DMS53 (cell line): ENCODE measurements at regions not wholly inside any gene's neighbourhood (a gene's known extent, or its start where the extent isn't known, plus 50 kb on each side); places are given as distances from the start of the nearest gene placed in this dataset.

Source experiments
- DNase-seq: peaks from one replicate; lab custom pipeline; 2025; lab: John Stamatoyannopoulos, UW

GRCh38 chr15:27619204-27619603, 479.9 kb downstream of the OCA2 start:
- no peak for DNase-seq

GRCh38 chr15:27617013-27617412, 482.1 kb downstream of the OCA2 start:
- no peak for DNase-seq

DNA sequence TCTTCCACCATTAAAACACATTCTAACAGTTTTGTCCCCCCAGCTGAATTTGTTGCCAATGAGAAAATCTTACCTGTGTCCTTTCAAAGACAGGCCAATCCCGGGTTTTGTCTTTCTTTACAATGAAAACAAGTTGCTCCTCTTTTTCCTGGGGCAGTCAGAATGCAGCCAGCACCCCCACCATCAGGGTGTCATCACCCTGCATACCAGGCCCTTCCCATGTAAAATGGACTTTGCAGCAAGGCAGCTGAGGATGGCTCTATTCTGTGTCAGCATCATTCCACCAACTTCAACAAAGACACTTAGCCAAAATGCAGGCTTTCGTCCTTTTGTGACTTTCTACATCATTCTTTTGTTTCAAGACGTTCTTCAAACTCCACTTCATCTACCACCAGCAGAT, 490.9 kb downstream of the OCA2 start:
- no peak for DNase-seq

GRCh38 chr15:27601239-27601960, 497.7 kb downstream of the OCA2 start:
- DNase-seq, result peak; percentile 81

GRCh38 chr15:27599034-27599433, 500.1 kb downstream of the OCA2 start:
- DNase-seq, result peak; percentile 11

- peak; percentile 44 for DNase-seq
Measured at GRCh38 chr15:27598251-27599009, 500.7 kb downstream of the OCA2 start.

- DNase-seq, result no peak
Measured at GRCh38 chr15:27595211-27595610, 503.9 kb downstream of the OCA2 start.

DNA sequence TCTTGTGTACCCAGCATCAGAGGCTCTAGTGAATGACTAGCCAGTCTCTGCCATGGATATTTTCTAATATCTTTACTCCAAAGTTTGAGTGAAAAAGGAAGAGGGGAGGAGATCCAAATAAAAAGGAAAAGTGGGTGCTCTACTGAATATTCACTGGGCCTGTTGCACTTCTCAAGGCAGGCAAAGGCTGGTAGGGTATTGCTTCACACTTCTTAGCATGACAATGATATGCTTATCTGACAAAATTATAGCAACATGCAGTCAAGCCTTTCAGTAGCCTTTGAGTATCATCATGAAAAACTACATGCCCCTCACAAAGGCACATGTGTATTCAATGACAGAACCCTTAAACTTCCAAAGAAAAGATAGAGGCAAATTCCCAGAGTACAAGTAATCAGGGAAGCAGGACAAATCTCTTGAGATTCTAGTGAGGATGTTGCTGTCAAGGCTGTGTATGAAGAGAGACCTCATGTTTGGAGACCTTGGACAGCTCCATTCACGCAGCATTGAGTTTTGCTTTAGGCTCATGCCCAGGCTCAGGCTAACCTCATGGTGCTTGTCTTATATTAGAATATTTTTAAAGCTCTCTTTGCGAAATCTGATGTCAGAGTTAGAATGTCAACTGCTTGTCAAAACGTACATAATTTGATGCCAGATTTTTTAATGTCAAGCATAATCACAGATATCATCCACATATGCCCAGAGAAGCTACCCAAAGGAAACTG, 506.9 kb downstream of the OCA2 start:
- no peak for DNase-seq
